ENCODE measurements at regions not wholly inside any gene's neighbourhood (a gene's known extent, or its start where the extent isn't known, plus 50 kb on each side); places are given as distances from the start of the nearest gene placed in this dataset.
"Not testable (repeated sequence)": the region's sequence is repeated elsewhere in the genome, so short reads cannot be mapped to it uniquely, and the experiment has no call there.

- DNase-seq (ENCODE audit: low read depth), result no peak
Observed at GRCh38 chr4:156313497-156313896, 359.8 kb upstream of the CTSO start.

- no peak for DNase-seq (ENCODE audit: low read depth)
Observed at GRCh38 chr4:156312261-156312847, 358.7 kb upstream of the CTSO start.

DNA sequence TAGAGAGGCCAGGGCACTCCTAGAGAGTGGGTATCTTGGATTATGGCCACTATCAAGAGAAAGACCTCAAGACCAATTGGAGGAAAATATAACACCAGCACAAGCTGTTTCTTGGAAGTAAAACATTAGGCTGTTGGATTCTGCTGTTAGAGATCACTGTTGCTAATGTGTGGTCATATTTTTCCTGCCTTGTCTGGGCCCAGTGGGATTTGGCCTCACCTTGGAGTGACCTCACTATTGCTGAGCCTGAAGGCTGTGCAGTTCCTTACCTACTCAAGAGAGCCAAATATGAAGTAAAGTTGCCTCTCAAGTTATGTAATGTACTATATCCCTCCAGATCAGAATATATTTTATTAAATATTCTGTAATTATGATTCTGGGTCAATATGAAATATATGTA is 355.4 kb upstream of the CTSO start:
- DNase-seq (ENCODE audit: low read depth), result no peak

DNA sequence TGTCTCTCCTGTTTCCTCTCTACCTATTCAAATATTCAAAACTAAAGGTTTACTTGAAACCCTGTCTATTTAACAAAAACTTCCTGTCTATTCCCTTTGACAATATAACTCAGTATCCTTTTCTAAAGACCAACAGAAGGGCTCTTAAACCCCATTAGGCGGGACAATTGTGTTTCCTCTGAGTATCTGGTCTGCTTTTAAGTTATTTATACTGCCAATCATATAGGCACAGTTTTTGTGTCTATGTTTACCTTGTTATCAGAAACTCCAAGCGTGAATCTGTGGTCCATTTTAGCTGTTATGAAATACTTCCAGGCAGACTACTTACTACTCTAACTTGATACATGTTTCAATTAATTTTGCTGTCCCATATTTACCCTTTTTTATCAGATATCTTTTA is 350.0 kb upstream of the CTSO start:
- no peak for DNase-seq (ENCODE audit: low read depth)

- DNase-seq (ENCODE audit: low read depth), result no peak
Observed at GRCh38 chr4:156298230-156298629, 344.6 kb upstream of the CTSO start.

- no peak for DNase-seq (ENCODE audit: low read depth)
Observed at GRCh38 chr4:156295676-156296195, 342.1 kb upstream of the CTSO start.

GRCh38 chr4:156294577-156294976 is 340.9 kb upstream of the CTSO start:
- DNase-seq (ENCODE audit: low read depth), result no peak

DNA sequence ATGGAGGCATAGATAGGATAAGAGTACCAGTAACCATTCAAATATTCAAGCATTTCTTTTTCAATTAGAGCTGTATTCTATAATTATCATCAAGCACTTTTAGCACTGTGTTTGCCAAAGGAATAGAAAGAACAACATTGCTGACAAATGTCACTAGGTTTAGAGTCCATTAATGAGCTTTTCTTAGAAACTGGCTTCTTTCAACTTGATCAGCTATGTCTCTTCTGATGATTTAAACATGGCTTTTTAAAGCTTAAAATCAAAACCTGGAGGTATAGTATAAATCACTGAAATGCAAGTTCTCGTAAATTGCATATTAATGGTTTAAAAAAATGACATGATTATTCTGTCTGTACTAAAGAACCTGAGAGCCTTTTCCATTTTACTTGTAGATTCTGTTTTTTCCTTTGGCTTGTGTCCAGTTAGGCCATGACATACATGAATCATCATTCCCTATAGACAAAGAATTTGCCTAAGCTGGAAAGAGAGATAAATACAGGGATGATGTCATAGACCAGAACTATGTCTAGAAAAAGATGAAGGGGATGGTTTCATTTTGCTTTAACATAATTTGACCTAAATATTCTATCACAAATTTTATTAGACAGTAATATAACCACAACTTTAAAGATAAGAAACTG is 340.1 kb upstream of the CTSO start:
- DNase-seq (ENCODE audit: low read depth), result no peak

GRCh38 chr4:156291317-156291716 is 337.7 kb upstream of the CTSO start:
- DNase-seq (ENCODE audit: low read depth), result no peak

DNA sequence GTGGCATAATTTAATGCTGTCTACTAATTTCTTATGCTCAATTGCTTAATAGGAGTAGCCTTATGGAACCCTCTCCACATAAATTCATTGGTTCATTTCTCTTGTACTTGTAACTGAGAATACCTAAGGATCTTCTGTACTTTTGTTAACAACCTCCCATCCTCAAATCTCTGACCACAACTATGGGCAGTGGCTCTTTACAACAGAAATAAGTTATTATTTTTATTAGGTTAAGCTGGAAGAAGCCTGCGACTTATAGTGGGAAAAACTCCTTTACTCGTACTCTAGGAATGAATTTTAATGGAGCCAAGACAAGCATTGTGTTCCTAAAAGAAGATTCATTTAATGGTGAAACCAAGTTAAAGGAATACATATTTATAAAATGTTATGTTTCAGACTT is 337.1 kb upstream of the CTSO start:
- DNase-seq (ENCODE audit: low read depth), result no peak

- not testable (repeated sequence) for DNase-seq (ENCODE audit: low read depth)
Observed at GRCh38 chr4:156290026-156290425, 336.4 kb upstream of the CTSO start.

- no peak for DNase-seq (ENCODE audit: low read depth)
Observed at GRCh38 chr4:156280686-156281085, 327.0 kb upstream of the CTSO start.

DNA sequence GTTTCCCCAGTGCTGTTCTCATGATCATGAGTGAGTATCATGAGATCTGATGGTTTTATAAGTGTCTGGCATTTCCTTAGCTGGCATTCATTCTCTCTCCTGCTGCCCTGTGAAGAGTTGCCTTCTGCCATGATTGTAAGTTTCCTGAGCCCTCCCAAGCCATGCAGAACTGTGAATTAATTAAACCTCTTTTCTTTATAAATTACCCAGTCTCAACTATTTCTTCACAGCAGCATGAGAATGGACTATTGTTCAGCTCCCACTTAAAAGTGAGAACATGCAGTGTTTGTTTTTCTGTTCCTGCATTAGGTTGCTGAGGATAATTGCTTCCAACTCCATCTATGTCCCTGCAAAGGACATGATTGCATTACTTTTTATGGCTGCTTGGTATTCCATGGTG is 311.7 kb upstream of the CTSO start:
- DNase-seq (ENCODE audit: low read depth), result no peak

GRCh38 chr4:156261230-156261629 is 307.6 kb upstream of the CTSO start:
- no peak for DNase-seq (ENCODE audit: low read depth)

DNA sequence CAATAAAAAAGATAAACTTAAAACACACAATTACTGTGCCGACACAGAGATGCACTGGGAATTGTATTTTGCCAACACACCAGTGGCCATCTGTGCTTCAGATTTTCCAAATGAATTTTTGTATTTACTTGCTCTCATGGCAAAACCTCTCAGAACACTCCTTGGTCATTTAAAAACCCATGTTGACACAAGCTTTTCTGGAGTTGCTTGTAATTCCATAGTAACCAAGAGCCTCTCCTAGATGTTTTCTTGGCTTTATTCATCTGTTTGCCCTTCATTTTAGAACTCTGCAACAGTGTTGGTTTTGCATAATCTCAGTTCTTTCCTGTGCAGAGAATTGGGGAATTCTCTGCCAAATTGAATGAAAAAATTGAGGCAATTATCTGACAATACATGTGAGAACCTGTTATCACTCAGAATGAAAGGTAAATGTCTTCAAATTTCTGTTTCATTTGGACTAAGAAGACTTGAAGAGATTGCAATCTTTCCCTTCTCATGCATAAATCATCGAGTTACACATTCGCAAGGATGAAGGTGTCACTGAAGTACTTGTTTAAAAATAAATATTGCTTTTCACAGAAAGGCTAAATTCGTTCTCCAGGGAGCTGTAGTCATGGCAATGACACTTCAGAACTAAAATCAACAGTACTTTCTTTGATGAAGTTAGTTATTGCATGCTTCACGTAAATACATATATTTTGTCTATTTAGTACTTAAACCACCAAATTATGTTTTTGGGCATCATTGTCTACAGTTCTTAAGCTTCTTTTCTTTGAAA is 301.8 kb upstream of the CTSO start:
- DNase-seq (ENCODE audit: low read depth), result no peak

GRCh38 chr4:156252358-156252921 is 298.8 kb upstream of the CTSO start:
- DNase-seq (ENCODE audit: low read depth), result no peak

- no peak for DNase-seq (ENCODE audit: low read depth)
Observed at GRCh38 chr4:156251373-156252065, 297.9 kb upstream of the CTSO start.

- no peak for DNase-seq (ENCODE audit: low read depth)
Observed at GRCh38 chr4:156248917-156249316, 295.3 kb upstream of the CTSO start.

- DNase-seq (ENCODE audit: low read depth), result no peak
Observed at GRCh38 chr4:156247470-156247869, 293.8 kb upstream of the CTSO start.

- DNase-seq (ENCODE audit: low read depth), result no peak
Observed at GRCh38 chr4:156243015-156243414, 289.3 kb upstream of the CTSO start.

- no peak for DNase-seq (ENCODE audit: low read depth)
Observed at GRCh38 chr4:156242390-156242789, 288.7 kb upstream of the CTSO start.

- DNase-seq (ENCODE audit: low read depth), result no peak
Observed at GRCh38 chr4:156241896-156242295, 288.2 kb upstream of the CTSO start.
